DND-41 (cell line): ENCODE measurements at regions not wholly inside any gene's neighbourhood (a gene's known extent, or its start where the extent isn't known, plus 50 kb on each side); places are given as distances from the start of the nearest gene placed in this dataset.

Experiments used
- CTCF ChIP-seq: IDR thresholded peaks from 2 replicates; pipeline ENCODE4 v1.5.1; 2012; ENCODE audit warnings: borderline replicate concordance, low read length, moderate library complexity, mild to moderate bottlenecking; ENCODE audit not compliant: poor library complexity, severe bottlenecking; ENCODE audit errors: extremely low read depth
- EZH2 ChIP-seq: IDR thresholded peaks from 3 replicates; pipeline ENCODE4 v1.6.1; 2012; ENCODE audit warnings: borderline replicate concordance, low read depth, mild to moderate bottlenecking, moderate library complexity, low read length, inconsistent platforms; ENCODE audit not compliant: severe bottlenecking

DNA sequence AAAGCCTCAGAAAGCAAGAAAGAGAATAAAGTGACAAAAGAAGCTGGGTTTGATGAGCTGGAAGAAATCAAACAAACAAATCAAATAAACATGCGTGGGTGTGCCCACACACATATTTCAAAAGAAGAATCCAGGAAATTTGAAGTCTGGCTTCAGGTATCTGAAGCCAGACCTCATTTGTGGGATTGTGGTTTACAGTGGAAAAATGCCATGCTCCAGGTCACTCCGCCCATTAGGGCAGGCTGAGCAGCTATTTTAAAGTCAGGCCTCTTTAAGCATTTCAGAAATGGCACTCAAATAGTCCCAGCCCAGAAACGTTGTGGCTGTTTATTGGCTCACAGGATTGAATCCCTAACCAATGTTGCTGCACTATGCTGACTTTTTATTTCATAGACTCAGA is 226.1 kb upstream of the F9 start:
- TF ChIP-seq CTCF (no peak), EZH2 (no peak)
